Amygdala (tissue), 56 donors: ENCODE measurements at regions not wholly inside any gene's neighbourhood (a gene's known extent, or its start where the extent isn't known, plus 50 kb on each side); places are given as distances from the start of the nearest gene placed in this dataset.
A peak's percentile ranks its signal among the peaks of the same experiment; 100 is the strongest.

ENCODE experiments used
- DNase-seq, 56 donors: peaks; one replicate each; lab custom pipeline; 2025; lab: John Stamatoyannopoulos, UW

DNA sequence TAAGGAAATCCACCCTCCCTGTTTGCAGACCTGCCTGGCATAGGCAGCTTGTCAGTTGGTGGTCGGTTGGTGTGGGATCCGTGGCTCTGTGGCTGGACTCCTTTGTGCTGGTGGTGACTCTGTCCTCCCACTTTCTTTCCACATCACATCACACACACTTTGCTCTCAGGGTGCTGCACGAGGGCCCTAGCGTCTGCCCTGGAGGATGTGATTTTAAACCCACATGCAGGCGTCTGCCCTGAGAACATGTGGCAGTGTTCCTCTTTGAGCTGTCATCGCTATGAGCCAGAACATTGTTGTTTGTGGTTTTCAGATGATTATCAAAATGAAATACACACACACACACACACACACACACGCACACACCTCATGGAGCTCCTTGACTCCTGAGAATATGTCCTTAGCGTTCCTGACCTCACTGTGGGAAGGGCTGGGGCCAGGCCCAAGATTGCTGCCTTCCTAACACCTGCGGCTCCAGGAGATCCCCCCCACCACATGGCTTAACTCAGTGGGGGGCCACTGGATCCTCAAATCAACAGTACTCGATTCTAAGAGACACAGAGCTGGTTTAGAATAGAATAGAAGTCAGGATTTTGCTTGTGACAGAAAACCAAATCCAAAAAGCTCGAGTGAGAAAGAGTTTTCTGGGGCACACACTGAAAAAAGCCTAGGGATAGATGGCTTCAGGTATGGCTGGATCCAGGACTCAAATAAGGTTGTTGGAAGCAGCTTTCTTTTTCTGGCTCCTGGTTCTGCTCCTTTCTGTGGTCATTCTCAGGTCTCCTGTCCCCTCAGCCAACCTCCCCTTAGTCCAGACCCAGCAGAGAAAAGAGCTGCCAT, 54.8 kb downstream of the RTP5 start:
- DNase-seq: no peak

DNA sequence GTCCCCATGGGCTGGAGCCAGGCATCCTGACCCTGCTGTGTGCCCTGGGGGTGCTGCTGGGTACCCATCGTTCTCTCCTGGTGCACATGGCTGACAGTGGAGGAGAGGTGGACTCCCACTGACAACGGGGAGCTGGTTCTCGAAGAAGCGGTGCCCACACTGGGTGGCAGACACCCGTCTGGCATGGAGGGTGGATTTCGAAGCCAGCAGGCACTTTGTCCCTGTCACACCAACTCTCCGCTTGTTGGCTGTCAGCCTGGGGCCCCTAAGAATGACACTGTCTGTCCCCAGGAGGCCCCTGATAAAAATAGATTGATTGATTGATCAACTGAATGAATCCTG, 55.4 kb downstream of the RTP5 start:
- no peak for DNase-seq

DNA sequence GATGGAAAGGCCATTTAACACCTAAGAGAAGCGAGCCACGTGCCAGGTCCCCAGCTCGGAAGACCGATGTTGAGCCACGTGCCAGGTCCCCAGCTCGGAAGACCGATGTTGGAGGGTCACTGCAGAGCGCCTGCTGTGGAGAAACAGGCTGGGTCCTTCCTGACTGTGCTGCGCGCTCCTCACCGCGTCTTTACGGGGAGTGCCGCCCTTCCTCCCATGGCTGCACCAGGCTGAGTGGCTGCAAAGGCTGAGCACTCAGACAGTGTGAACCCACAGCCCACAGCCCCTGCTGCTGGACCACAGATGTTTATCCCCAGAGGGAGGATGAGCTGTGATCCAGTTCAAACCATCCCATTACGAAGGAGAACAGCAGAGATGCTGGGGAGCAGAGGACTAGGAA, 55.7 kb downstream of the RTP5 start:
- no peak for DNase-seq

- DNase-seq: peak in 14 of 56 donors; percentile 21 to 75 (median 49)
These were observed 56.4 kb downstream of the RTP5 start for GRCh38 chr2:241925821-241926441.

DNA sequence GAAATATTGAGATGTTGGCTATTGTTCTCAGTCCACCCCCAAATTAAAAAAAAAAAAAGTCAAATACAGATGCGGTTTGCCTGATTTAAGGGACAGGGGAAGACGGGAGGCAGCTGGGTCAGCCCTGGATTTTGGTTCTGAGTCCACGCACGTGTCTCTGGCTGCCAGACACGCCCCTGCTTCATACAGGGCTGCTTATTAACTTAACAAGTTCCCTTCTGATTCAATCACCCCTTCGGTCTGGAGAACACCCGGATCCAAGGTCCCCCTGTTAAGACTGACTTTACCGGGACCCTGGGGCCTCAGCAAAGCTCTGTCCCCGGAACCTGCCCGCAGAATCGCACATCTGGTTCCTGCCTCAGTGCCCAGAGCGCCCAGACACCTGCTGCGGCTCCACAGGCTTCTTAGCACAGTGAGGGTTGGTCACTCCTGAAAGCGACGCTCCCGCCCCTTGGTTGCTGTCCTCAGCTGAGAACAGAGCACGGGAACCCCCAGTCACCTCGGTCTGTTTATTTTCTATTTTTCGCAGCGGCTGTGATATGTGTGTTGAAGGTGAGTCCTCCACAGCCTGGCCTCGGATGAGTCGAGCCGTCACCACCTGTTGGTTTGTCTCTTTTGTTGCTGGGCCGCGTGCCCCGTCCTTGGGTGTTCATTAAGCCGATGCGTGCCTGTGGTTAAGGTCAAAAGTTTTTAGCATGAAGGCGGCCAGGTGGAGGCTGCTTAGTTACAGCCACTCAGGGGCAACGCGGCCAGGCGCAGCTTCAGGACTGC, 57.2 kb downstream of the RTP5 start:
- no peak for DNase-seq

GRCh38 chr2:241929551-241930490, 60.3 kb downstream of the RTP5 start:
- DNase-seq: no peak

GRCh38 chr2:241931084-241931975, 61.8 kb downstream of the RTP5 start:
- no peak for DNase-seq

DNA sequence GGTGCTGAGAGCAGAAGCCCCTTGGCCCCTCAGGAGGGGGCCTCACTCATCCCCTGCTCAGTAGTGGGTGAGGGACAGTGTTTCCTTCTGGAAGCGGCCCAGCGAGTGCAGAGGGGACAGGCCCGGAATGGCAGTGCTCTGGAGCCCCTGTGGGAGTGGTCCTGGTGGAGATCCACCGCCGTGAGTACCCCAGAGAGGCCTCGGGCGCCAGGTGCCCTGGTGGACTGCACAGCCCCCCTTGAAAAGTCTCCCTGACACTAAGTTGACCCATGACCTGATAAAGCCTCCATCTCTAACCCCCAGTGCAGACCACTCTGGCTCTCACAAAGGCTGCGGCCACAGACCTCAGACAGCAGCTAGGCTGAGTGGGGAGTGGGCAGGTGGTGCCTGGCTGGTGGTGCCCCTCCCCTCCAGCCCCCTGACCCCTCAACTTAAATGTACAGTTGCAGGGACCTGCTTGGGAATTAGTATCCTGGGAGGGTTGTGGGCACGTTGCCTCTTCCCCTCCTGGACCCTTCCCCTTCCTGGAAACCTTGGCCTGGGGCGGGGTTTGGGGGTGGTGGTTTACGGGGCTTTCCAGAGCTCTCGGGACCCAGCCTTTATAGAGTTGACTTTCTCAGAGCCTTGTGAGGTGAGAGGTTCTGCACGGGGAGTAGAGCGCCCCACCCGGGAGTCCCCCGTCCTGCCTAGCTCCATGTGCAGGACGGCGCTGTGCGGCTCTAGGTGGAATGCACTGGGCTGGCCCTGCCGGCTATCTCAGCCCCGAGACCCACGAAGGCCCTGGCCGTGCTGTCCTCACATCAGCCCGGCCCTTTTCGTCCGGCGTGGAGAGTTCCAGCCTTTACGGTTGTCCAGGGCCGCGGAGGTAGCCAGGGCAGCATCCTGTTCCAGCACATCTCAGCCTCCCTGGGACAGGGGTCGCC, 62.7 kb downstream of the RTP5 start:
- DNase-seq: no peak

- peak in 2 of 56 donors; percentile 38 to 44 for DNase-seq
These were observed 63.3 kb downstream of the RTP5 start for GRCh38 chr2:241932899-241933178.

- DNase-seq: peak in 29 of 56 donors; percentile 6 to 75 (median 40)
These were observed 63.8 kb downstream of the RTP5 start for GRCh38 chr2:241933179-241933911.

GRCh38 chr2:241935314-241935713, 65.8 kb downstream of the RTP5 start:
- DNase-seq: no peak

DNA sequence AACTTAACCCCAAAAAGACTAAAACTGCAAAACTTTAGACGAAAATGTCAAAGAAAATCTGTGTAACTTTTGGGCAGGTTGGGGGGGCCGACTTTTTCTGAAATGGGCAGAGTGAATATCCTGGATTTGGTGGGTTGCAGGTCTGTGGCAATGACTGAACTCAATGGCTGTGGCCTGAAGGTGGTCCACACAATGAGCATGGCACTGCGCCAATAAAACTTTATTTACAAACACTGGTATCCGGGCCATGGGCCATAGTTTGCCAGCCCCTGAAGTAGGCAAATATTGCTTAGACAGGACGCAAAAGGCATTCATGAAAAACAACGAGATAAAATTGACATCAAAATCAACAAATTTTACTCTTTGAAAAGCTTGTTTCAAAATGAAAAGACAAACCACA, 66.2 kb downstream of the RTP5 start:
- no peak for DNase-seq

DNA sequence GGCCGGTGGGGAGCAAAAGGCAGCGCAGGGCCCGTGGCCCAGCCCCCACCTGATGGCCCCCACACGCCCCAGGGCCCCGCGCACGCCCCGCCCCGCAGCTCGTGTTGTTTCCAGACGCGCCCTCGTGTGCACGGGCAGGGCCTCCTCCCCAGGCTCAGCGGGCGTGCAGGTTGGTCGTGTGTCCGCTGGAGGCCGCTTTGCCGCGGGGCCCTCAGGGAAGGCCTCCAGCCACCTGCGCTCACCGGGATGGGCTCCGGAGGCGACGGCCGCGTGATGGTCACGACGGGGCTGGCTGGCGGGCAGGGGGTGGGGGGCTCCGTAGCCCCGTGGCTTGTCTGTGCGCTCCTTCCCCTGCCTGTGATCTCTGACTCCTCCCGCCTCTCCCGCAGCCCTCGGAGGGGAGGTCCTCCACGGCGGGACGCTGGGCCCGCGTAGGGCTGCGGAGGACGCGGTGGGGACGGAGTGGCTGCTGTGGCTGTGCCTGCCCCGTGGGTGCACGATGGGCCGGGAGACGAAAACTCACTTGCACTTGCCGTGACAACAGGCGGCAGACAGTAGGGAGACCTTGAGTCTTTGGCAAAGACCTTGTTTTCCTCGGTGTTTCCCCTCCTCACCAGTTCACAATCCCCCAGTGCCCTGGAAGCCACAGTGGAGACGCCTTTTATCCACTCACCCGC, 67.1 kb downstream of the RTP5 start:
- no peak for DNase-seq

- DNase-seq: no peak
These were observed 67.8 kb downstream of the RTP5 start for GRCh38 chr2:241937297-241937696.

DNA sequence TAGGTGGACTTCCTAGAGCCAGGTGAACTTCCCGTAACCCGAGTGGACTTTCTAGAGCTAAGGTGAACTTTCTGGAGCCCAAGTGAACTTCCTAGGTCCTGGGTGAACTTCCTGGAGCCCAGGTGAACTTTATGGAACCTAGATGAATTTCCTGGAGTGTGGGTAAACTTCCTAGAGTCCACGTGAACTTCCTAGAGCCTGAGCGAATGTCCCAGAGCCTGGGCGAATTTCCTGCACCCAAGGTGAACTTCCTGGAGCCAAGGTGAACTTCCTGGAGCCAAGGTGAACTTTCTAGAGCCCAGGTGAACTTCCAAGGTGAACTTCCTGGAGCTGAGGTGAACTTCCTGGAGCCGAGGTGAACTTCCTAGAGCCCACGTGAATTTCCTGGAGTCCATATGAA, 70.0 kb downstream of the RTP5 start:
- no peak for DNase-seq

DNA sequence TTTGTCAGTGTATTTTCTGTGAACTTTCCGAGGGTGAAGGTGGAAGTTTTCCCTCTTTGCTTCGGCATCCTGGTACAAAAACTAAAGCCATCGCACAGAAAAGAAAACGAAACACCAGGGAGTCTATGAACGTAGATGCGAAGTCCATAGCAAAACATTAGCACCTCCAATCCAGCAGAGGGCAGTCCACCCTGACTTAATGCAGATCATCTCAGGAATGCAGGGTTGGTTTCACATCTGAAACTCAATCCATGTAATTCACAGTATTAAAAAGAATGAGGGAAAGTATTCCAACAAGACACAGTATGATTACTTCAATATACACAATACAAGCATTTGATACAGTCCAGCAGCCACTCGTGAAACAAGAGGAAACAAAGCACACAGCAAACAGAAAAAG, 70.8 kb downstream of the RTP5 start:
- no peak for DNase-seq

DNA sequence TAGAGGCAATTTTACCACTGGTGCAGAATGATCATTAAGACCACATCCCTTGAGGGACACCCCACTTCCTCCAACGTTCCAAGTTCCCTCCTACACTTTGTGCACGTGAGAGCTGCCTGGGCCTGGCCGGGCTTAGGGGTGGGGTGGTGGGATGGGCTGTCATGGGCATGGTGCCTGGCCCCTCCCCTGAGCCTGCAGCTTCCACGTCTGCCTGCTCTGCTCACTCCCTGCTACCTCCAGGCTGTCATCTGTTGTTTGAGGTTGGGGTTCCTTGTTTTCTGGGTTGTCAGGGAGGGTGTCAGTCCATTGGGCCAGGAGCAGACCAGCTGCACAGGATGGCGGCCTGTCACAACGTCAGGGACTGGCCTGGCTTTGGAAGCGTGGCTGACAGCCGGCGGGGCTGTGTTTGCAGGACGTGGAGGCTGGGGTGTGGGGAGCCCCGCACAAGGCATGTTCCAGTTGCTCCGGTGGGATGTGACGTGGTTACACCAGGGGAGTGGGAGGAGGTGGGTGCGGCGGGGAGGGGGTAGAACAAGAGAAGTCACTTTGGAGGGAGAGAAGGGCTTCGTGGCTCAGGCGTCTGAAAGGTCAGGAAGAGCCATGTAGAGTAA, 72.3 kb downstream of the RTP5 start:
- no peak for DNase-seq
